ENCODE measurements at regions not wholly inside any gene's neighbourhood (a gene's known extent, or its start where the extent isn't known, plus 50 kb on each side); places are given as distances from the start of the nearest gene placed in this dataset.

GRCh38 chr19:28534766-28535351 is 678.1 kb downstream of the UQCRFS1 start:
- DNase-seq (ENCODE audit: low spot score), result no peak

GRCh38 chr19:28532765-28533341 is 680.1 kb downstream of the UQCRFS1 start:
- no peak for DNase-seq (ENCODE audit: low spot score)

DNA sequence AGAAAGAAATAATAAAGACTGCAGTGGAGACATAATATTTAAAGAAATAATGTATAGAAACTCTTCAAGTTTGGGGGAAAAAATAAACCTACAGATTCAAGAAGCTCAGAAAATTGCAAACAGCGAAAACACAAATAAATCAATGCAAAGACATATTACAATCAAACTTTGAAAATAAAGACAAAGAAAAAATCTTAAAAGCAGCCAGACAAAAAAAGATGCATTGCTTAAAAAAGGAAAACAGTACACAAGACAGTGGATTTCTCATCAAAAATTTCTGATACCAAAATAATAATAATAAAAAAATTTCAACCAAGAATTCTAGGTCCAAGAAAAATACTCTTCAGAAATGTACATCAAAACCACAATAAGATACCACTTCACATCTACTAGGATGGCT is 681.0 kb downstream of the UQCRFS1 start:
- no peak for DNase-seq (ENCODE audit: low spot score)

- no peak for DNase-seq (ENCODE audit: low spot score)
Measured at GRCh38 chr19:28530406-28531035, 682.4 kb downstream of the UQCRFS1 start.

- DNase-seq (ENCODE audit: low spot score), result no peak
Measured at GRCh38 chr19:28526038-28526437, 686.9 kb downstream of the UQCRFS1 start.

GRCh38 chr19:28523619-28524018 is 689.3 kb downstream of the UQCRFS1 start:
- DNase-seq (ENCODE audit: low spot score), result no peak

- DNase-seq (ENCODE audit: low spot score), result no peak
Measured at GRCh38 chr19:28522545-28522922, 690.4 kb downstream of the UQCRFS1 start.

GRCh38 chr19:28521614-28522544 is 691.1 kb downstream of the UQCRFS1 start:
- no peak for DNase-seq (ENCODE audit: low spot score)

- DNase-seq (ENCODE audit: low spot score), result no peak
Measured at GRCh38 chr19:28520998-28521568, 691.9 kb downstream of the UQCRFS1 start.

DNA sequence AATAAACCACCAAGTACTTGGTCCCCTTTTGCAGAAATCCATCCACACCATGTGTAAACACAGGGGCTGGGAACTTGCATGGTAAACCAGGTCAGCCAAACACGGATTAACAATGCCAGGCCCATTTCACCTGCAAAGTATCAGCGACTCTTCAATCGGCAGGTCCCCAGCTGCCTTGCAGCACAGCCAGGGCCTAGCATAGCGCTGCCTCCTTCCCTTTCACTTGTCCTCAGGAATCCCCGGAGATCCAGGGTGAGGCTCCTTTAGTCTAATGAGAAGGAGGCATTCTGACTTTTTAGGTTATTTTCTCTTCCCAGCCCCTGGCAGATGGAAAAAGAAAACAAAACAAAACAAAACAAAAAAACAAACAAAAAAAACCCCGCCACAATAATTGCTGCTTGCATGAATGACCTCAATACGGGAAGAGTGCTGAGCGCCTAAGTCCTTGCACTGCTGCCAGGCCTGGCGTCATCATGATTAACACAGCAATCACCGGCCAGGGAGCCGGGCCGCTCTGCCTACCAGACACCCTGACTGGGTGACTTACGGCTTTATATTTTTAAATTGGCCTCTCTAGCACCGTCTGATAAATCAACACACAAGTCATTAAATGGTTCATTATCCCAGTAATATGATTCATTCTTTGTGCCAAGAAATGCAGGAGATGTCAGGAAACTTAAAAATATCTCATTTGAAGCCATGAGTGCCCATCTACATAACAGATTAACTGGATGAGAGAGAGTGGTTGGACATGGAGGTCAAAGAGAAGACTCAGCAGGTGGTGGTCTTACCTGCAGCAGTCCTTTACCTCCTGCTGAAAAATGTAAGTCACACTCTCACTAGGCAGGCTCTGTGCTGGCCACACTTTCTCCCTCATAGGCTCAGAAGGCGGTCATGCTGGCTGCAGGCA is 692.7 kb downstream of the UQCRFS1 start:
- DNase-seq (ENCODE audit: low spot score), result peak; percentile 86

- DNase-seq (ENCODE audit: low spot score), result no peak
Measured at GRCh38 chr19:28519218-28519779, 693.7 kb downstream of the UQCRFS1 start.

DNA sequence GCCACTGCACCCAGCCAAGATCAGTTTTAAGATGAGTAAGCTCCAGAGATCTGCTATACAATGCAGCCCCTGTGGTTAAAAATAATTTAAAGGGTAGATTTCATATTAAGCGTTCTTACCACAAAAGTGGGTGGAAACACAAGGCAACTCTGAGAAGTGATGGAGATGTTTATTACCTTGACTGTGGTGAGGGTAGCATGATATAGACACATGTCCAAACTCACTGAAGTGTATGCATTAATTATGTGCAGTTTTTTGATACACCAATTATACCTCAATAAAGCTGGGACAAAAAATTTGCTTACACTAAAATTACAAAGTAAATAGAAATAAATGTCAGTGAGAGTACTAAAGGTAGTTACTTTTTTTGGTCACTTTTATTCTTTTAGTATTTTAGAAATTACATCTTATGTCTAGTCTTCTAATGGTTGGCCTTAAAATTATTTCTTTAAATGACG is 696.5 kb downstream of the UQCRFS1 start:
- DNase-seq (ENCODE audit: low spot score), result no peak

- DNase-seq (ENCODE audit: low spot score), result no peak
Measured at GRCh38 chr19:28514166-28514565, 698.8 kb downstream of the UQCRFS1 start.

DNA sequence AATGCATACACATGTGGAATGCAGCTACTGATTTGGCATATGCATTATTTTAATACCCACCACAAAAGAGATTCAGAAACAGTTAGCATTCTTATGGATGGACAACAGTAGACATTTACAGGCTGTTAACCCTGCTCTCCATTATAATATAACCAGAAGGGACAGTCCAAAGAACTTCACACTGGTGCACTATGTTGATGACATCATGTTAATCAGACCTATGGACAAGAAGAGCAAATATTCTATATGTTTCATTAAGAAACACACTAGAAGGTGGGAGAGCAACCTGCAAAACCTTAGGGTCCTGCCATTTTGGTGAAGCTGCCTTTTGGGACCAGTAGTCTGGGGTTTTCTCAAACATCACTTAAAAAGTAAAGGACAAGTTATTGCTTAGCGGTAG is 701.3 kb downstream of the UQCRFS1 start:
- DNase-seq (ENCODE audit: low spot score), result no peak

DNA sequence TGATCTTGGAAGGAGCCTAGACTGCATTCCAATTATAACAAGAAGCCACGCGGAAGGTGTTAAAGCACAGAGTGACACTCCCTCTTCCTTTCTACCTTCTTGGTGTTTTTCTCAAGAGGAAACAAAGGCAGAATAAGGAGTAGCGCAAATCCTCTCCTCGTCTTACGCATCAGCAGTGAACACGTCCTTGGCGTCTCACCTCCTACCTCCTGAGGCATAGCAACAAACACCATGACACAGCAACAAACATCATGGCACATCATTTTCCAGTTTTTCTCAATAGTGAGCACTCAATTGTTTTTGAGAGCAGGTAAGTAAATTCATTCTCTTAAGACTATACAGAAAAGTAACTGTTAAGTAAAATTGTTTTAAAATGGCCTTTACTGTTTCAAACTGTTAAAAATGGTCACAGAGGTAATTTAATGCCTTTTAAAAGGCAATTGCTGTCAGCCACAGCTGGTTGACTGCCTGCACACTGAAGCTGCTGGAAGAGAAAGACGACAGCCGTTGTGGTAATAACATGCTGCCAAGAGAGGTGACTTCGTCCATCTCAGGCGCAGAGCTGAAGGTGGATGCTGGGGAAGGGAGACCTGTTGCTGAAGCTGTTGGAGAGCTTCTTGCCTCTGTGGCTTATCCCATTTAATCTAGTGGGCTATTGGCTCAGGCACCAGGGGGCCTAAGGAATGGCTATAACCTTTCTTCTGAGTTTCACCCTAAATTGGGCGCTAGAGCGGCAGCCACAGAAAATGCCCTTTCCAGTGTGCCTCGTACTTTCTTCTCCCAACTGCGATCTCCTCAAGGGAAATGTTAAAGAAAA is 703.7 kb downstream of the UQCRFS1 start:
- no peak for DNase-seq (ENCODE audit: low spot score)

- no peak for DNase-seq (ENCODE audit: low spot score)
Measured at GRCh38 chr19:28508666-28509065, 704.3 kb downstream of the UQCRFS1 start.

DNA sequence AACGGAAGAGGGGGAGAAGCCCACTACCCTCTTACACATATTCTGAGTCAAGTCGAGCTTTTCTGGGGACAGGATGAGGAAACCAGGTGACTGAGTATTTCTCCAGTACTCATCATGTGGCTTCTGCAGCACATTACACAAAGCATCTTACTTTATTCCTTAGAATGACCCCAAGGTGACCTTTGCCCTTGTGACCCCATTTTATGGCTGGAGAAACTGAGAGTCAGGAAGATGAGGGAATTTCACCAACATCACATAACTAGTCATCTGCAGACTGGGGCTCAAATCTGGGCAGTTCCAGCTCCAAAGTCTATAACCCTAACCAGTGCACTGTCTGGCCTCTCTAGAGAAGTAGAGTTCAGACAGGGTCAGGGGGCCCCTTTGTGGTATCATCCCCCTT is 707.0 kb downstream of the UQCRFS1 start:
- no peak for DNase-seq (ENCODE audit: low spot score)

GRCh38 chr19:28505134-28505533 is 707.8 kb downstream of the UQCRFS1 start:
- no peak for DNase-seq (ENCODE audit: low spot score)

- no peak for DNase-seq (ENCODE audit: low spot score)
Measured at GRCh38 chr19:28504727-28505126, 708.2 kb downstream of the UQCRFS1 start.

- no peak for DNase-seq (ENCODE audit: low spot score)
Measured at GRCh38 chr19:28504139-28504538, 708.8 kb downstream of the UQCRFS1 start.
